SW480 (cell line): ENCODE measurements at regions not wholly inside any gene's neighbourhood (a gene's known extent, or its start where the extent isn't known, plus 50 kb on each side); places are given as distances from the start of the nearest gene placed in this dataset.

Experiments used
- DNase-seq: peaks from one replicate; pipeline ENCODE4 v3.0.0-alpha.2; 2016; ENCODE audit warnings: low spot score

- DNase-seq, result no peak
Measured at GRCh38 chr7:46671108-46671769, 750.2 kb upstream of the IGFBP3 start.

- DNase-seq, result no peak
Measured at GRCh38 chr7:46669028-46669427, 748.0 kb upstream of the IGFBP3 start.

GRCh38 chr7:46664453-46664852 lies 743.4 kb upstream of the IGFBP3 start:
- no peak for DNase-seq

GRCh38 chr7:46663025-46663424 lies 742.0 kb upstream of the IGFBP3 start:
- DNase-seq, result no peak

GRCh38 chr7:46661431-46661830 lies 740.4 kb upstream of the IGFBP3 start:
- DNase-seq, result no peak

GRCh38 chr7:46660402-46660980 lies 739.4 kb upstream of the IGFBP3 start:
- DNase-seq, result no peak

- DNase-seq, result no peak
Measured at GRCh38 chr7:46658281-46658680, 737.2 kb upstream of the IGFBP3 start.

- DNase-seq, result peak; percentile 13
Measured at GRCh38 chr7:46654546-46655443, 733.7 kb upstream of the IGFBP3 start.

- DNase-seq, result no peak
Measured at GRCh38 chr7:46653848-46654247, 732.8 kb upstream of the IGFBP3 start.

- DNase-seq, result no peak
Measured at GRCh38 chr7:46652317-46652716, 731.2 kb upstream of the IGFBP3 start.

- DNase-seq, result peak; percentile 20
Measured at GRCh38 chr7:46651561-46652088, 730.6 kb upstream of the IGFBP3 start.

- DNase-seq, result peak; percentile 74
Measured at GRCh38 chr7:46651070-46651469, 730.0 kb upstream of the IGFBP3 start.

GRCh38 chr7:46649876-46650275 lies 728.8 kb upstream of the IGFBP3 start:
- no peak for DNase-seq

- no peak for DNase-seq
Measured at GRCh38 chr7:46637793-46638735, 717.0 kb upstream of the IGFBP3 start.

GRCh38 chr7:46636022-46636421 lies 715.0 kb upstream of the IGFBP3 start:
- no peak for DNase-seq

- no peak for DNase-seq
Measured at GRCh38 chr7:46633630-46634240, 712.7 kb upstream of the IGFBP3 start.

- no peak for DNase-seq
Measured at GRCh38 chr7:46633200-46633599, 712.1 kb upstream of the IGFBP3 start.

- DNase-seq, result no peak
Measured at GRCh38 chr7:46630031-46630430, 709.0 kb upstream of the IGFBP3 start.

- no peak for DNase-seq
Measured at GRCh38 chr7:46628389-46628788, 707.3 kb upstream of the IGFBP3 start.

GRCh38 chr7:46626691-46627310 lies 705.7 kb upstream of the IGFBP3 start:
- no peak for DNase-seq

- DNase-seq, result no peak
Measured at GRCh38 chr7:46626261-46626660, 705.2 kb upstream of the IGFBP3 start.
